ENCODE measurements at regions not wholly inside any gene's neighbourhood (a gene's known extent, or its start where the extent isn't known, plus 50 kb on each side); places are given as distances from the start of the nearest gene placed in this dataset.

DNA sequence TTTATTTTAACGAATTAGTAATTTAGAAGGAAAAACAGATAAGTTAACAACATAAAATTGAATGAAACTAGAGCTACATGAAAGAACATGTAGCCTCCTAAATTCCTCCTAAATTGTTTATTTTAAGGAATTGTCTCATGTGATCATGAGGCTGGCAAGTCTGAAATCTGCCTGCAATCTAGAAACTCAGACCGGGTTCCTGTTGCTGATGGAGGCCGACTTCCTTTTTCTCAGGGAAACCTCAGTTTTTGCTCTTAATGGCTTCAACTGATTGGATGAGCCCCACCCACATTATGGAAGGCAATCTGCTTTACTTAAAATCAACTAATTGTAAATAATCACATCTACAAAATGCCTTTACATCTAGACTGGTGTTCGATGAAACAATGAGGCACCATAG lies 205.0 kb upstream of the ADRA1D start:
- Histone ChIP-seq H3K4me1 (ENCODE audit: control insufficient read depth, insufficient read depth, low read length, unreplicated experiment) (no peaks in the 10 kb centered on the region), H3K79me2 (ENCODE audit: control insufficient read depth, insufficient read depth, low read length, unreplicated experiment) (no peaks in the 10 kb centered on the region), H3K4me3 (ENCODE audit: low read depth, low read length) (no peak overlapping the region), H3K36me3 (ENCODE audit: insufficient read depth, low read length) (no peaks in the 10 kb centered on the region), H2AFZ (ENCODE audit: low read length, unreplicated experiment) (no peak overlapping the region), H3K27ac (ENCODE audit: low read depth, low read length) (no peak overlapping the region), H3K27me3 (ENCODE audit: insufficient read depth, low read length) (no peaks in the 10 kb centered on the region)

DNA sequence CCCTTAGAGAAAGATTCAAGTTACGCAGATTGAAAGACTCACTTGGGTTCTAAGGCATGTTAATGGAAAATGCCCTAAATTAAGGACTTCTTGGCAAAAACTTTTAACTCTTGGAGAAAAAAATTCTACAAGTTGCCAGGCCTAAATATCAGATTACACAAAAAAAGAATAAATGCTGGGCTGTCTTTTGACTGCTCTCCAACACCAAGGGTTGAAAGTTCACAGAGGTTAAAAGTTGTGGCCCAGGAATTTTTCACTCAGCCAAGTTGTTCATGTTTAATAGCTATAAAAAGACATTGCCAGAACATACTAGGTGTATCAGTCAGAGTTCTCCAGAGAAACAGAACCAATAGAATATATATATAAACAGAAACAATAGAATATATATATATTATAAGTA lies 204.3 kb upstream of the ADRA1D start:
- H3K4me1 ChIP-seq (ENCODE audit: control insufficient read depth, insufficient read depth, low read length, unreplicated experiment) = no peaks in the 10 kb centered on the region
- no peaks in the 10 kb centered on the region for H3K36me3 ChIP-seq (ENCODE audit: insufficient read depth, low read length)
- no peak overlapping the region for H3K27ac ChIP-seq (ENCODE audit: low read depth, low read length)
- no peak overlapping the region for H2AFZ ChIP-seq (ENCODE audit: low read length, unreplicated experiment)
- no peak overlapping the region for H3K4me3 ChIP-seq (ENCODE audit: low read depth, low read length)
- no peaks in the 10 kb centered on the region for H3K79me2 ChIP-seq (ENCODE audit: control insufficient read depth, insufficient read depth, low read length, unreplicated experiment)
- no peaks in the 10 kb centered on the region for H3K27me3 ChIP-seq (ENCODE audit: insufficient read depth, low read length)

DNA sequence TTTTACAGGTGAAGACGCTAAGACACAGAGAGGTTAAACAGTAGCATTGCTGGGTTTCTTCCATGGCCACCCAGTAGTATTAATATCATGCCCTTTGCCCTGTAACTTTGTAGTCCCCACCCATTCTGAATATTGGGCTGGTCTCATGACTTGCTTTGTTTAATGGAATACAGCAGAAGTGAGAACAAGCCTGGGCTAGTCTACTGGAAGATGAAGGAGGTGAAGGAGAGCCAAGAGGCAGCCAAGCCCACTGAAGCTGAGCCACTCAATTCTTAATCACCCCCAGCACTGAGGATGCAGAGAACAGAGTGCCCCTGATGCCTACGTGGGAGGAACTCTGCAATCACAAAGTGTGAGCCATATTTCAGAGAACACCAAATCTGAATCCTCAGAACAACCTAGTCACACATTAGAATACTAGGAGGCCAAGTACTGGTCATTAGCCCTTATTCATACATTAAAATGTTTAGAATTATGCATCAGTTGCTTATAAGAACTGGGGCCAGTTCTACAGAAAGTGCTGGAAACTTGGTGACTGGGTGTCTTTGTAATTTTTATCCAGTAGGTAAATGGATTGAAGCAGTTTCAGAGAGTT lies 202.5 kb upstream of the ADRA1D start:
- no peak overlapping the region for H2AFZ ChIP-seq (ENCODE audit: low read length, unreplicated experiment)
- H3K36me3 ChIP-seq (ENCODE audit: insufficient read depth, low read length) = no peaks in the 10 kb centered on the region
- no peaks in the 10 kb centered on the region for H3K4me1 ChIP-seq (ENCODE audit: control insufficient read depth, insufficient read depth, low read length, unreplicated experiment)
- no peak overlapping the region for H3K27ac ChIP-seq (ENCODE audit: low read depth, low read length)
- H3K27me3 ChIP-seq (ENCODE audit: insufficient read depth, low read length) = no peaks in the 10 kb centered on the region
- H3K79me2 ChIP-seq (ENCODE audit: control insufficient read depth, insufficient read depth, low read length, unreplicated experiment) = no peaks in the 10 kb centered on the region
- H3K4me3 ChIP-seq (ENCODE audit: low read depth, low read length) = no peak overlapping the region

DNA sequence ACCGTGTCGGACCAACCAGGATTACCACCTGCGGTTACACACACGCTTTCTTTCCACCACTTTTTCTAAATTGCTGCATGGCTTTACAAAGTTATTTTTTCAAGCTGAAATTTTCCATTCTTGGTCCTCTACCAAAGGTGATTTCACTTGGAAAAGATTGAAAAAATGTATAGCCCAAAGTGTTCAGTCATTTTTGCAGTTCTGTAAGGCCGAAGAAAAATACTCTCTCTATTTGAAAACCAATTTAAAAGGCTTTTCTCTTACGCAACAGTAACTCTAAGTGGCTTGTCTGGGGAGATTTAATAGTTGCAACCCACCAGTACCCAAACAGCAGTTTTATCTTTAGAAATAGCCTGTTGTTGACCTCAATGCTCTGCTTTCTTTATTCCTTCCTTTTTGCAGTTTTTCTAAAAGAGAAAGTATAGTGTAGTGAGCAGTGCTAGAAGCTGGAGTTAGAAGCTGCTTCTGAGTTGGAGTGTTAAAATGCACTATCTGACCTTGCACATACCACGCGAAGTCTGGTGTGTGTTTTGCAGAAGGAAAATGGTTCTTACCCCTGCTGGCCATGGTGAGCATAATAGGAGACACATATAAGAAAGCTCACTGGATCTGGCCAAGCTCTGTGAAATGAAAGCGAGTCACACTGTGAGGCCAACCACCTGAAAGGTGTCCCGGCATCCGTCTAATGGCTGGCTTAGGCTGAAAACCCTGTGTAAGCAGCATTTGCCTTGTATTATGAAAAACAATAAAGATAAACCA lies 201.0 kb upstream of the ADRA1D start:
- Histone ChIP-seq H3K36me3 (ENCODE audit: insufficient read depth, low read length) (no peaks in the 10 kb centered on the region), H2AFZ (ENCODE audit: low read length, unreplicated experiment) (no peak overlapping the region), H3K27me3 (ENCODE audit: insufficient read depth, low read length) (no peaks in the 10 kb centered on the region), H3K4me1 (ENCODE audit: control insufficient read depth, insufficient read depth, low read length, unreplicated experiment) (no peaks in the 10 kb centered on the region), H3K27ac (ENCODE audit: low read depth, low read length) (no peak overlapping the region), H3K79me2 (ENCODE audit: control insufficient read depth, insufficient read depth, low read length, unreplicated experiment) (no peaks in the 10 kb centered on the region), H3K4me3 (ENCODE audit: low read depth, low read length) (no peak overlapping the region)

DNA sequence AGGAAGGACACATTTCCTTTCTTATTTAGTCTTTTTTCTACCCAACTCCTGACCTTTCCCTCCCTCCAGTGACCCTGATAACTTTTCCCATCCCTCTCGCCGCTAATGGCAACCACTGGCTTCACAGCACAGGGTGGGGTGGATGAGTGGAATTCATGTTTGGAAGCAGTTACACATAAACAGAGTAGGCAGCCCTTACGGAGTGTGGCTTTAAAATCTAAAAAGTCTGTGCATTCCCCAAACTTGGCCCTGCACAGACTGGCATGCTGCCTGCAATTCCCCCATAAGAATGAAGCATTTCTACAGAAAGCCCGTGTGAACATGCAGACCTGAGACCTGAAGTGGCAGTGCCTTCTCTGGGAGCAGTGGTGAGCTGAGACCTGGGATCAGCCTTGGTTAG lies 196.7 kb upstream of the ADRA1D start:
- Histone ChIP-seq H3K36me3 (ENCODE audit: insufficient read depth, low read length) (no peaks in the 10 kb centered on the region), H3K4me1 (ENCODE audit: control insufficient read depth, insufficient read depth, low read length, unreplicated experiment) (no peaks in the 10 kb centered on the region), H3K27me3 (ENCODE audit: insufficient read depth, low read length) (no peaks in the 10 kb centered on the region), H3K79me2 (ENCODE audit: control insufficient read depth, insufficient read depth, low read length, unreplicated experiment) (no peaks in the 10 kb centered on the region), H3K27ac (ENCODE audit: low read depth, low read length) (no peak overlapping the region), H3K4me3 (ENCODE audit: low read depth, low read length) (no peak overlapping the region), H2AFZ (ENCODE audit: low read length, unreplicated experiment) (no peak overlapping the region)

DNA sequence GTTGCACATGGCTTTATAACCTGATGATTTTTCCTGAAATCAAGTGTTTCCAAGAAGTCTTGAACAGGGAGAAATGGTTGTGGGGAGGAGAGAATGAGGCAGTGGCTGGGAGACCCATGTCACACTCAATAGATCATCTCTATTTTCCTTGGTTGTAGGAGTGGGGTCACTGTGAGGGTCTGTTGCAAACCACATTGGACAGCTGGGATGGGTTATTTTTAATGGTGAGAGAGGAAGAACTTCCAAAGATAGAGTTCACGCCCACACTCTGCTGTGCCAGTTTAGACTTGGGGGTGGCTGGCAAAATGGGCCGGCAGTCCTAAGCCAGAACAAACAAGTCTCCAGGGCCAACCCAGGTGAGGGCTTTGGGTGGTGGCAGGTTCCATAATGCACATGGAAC lies 196.2 kb upstream of the ADRA1D start:
- Histone ChIP-seq H3K4me1 (ENCODE audit: control insufficient read depth, insufficient read depth, low read length, unreplicated experiment) (no peaks in the 10 kb centered on the region), H2AFZ (ENCODE audit: low read length, unreplicated experiment) (no peak overlapping the region), H3K27me3 (ENCODE audit: insufficient read depth, low read length) (no peaks in the 10 kb centered on the region), H3K27ac (ENCODE audit: low read depth, low read length) (no peak overlapping the region), H3K36me3 (ENCODE audit: insufficient read depth, low read length) (no peaks in the 10 kb centered on the region), H3K4me3 (ENCODE audit: low read depth, low read length) (no peak overlapping the region), H3K79me2 (ENCODE audit: control insufficient read depth, insufficient read depth, low read length, unreplicated experiment) (no peaks in the 10 kb centered on the region)

DNA sequence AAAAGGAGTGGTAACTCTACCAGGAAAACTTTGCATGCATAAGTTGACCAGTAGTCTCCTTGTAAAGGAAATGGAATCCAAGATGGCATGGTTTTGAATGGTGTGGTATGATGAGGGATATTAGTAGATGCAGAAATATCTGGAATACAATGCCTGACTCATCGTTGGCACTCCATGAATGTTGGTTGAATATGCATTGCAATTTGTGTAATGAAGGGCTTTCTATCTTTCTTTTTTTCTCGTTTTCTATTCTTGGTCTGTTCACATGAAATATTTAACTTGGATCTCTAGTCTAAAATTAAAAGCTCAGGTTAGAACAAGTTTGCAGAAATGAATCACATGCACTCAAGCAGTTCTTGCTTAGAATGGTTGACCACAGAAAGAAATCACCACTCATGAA lies 195.3 kb upstream of the ADRA1D start:
- Histone ChIP-seq H3K27ac (ENCODE audit: low read depth, low read length) (no peak overlapping the region), H3K79me2 (ENCODE audit: control insufficient read depth, insufficient read depth, low read length, unreplicated experiment) (no peaks in the 10 kb centered on the region), H3K36me3 (ENCODE audit: insufficient read depth, low read length) (no peaks in the 10 kb centered on the region), H3K4me1 (ENCODE audit: control insufficient read depth, insufficient read depth, low read length, unreplicated experiment) (no peaks in the 10 kb centered on the region), H2AFZ (ENCODE audit: low read length, unreplicated experiment) (no peak overlapping the region), H3K27me3 (ENCODE audit: insufficient read depth, low read length) (no peaks in the 10 kb centered on the region), H3K4me3 (ENCODE audit: low read depth, low read length) (no peak overlapping the region)

DNA sequence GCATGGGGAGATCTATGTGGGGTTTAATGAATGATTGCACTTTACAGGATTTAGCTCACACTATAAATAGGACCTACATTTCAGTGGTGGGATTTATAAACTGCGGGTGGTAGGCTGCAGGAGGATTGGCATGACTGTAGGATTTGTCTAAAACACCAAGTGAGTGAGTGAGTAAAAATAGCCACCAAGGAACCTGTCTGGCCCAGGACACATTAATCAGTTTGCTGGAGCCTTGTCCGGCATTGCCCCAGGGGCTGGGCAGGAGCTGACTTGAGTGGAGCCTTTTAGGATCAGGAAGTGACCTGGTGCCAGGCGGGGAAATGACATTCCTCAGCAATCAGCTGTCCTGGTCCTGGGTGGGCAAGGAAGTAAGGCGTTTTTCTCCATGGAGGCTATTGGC lies 193.9 kb upstream of the ADRA1D start:
- H3K79me2 ChIP-seq (ENCODE audit: control insufficient read depth, insufficient read depth, low read length, unreplicated experiment) = no peaks in the 10 kb centered on the region
- H3K27ac ChIP-seq (ENCODE audit: low read depth, low read length) = no peak overlapping the region
- no peak overlapping the region for H3K4me3 ChIP-seq (ENCODE audit: low read depth, low read length)
- H3K27me3 ChIP-seq (ENCODE audit: insufficient read depth, low read length) = no peaks in the 10 kb centered on the region
- no peaks in the 10 kb centered on the region for H3K4me1 ChIP-seq (ENCODE audit: control insufficient read depth, insufficient read depth, low read length, unreplicated experiment)
- H2AFZ ChIP-seq (ENCODE audit: low read length, unreplicated experiment) = no peak overlapping the region
- H3K36me3 ChIP-seq (ENCODE audit: insufficient read depth, low read length) = no peaks in the 10 kb centered on the region

DNA sequence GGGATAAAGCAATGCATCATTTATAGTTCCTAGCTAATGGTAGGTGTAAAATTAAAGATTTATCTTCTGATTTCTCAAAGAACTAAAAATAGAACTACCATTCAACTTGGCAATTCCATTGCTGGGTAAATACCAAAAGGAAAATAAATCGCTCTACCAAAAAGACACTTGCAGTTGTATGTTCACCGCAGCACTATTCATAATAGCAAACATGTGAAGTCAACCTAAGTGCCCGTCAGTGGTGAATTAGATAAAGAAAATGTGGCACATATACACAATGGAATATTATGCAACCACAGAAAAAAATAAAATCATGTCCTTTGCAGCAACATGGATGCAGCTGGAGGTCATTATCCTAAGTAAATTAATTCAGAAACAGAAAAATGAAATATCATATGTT lies 192.8 kb upstream of the ADRA1D start:
- Histone ChIP-seq H3K27me3 (ENCODE audit: insufficient read depth, low read length) (no peaks in the 10 kb centered on the region), H3K27ac (ENCODE audit: low read depth, low read length) (no peak overlapping the region), H2AFZ (ENCODE audit: low read length, unreplicated experiment) (no peak overlapping the region), H3K4me3 (ENCODE audit: low read depth, low read length) (no peak overlapping the region), H3K36me3 (ENCODE audit: insufficient read depth, low read length) (no peaks in the 10 kb centered on the region), H3K4me1 (ENCODE audit: control insufficient read depth, insufficient read depth, low read length, unreplicated experiment) (no peaks in the 10 kb centered on the region), H3K79me2 (ENCODE audit: control insufficient read depth, insufficient read depth, low read length, unreplicated experiment) (no peaks in the 10 kb centered on the region)

DNA sequence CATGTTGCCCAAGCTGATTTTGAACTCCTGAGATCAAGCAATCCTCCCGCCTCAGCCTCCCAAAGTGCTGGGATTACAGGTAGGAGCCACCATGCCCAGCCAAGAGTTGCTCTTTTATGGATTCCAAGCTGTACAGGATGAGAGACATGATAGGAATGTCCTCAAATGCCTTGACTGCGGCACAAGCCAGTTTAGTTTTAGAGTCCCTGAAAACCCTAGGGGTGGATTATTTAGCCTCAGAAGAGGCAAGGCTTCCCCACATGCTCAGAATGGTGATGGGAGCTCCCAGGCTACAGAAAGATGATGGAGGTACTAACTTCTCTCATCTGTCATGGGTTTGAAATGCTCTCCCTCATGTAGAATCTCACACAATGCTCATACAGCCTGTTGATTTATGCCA lies 192.1 kb upstream of the ADRA1D start:
- Histone ChIP-seq H3K79me2 (ENCODE audit: control insufficient read depth, insufficient read depth, low read length, unreplicated experiment) (no peaks in the 10 kb centered on the region), H3K36me3 (ENCODE audit: insufficient read depth, low read length) (no peaks in the 10 kb centered on the region), H2AFZ (ENCODE audit: low read length, unreplicated experiment) (no peak overlapping the region), H3K27me3 (ENCODE audit: insufficient read depth, low read length) (no peaks in the 10 kb centered on the region), H3K4me3 (ENCODE audit: low read depth, low read length) (no peak overlapping the region), H3K27ac (ENCODE audit: low read depth, low read length) (no peak overlapping the region), H3K4me1 (ENCODE audit: control insufficient read depth, insufficient read depth, low read length, unreplicated experiment) (no peaks in the 10 kb centered on the region)

DNA sequence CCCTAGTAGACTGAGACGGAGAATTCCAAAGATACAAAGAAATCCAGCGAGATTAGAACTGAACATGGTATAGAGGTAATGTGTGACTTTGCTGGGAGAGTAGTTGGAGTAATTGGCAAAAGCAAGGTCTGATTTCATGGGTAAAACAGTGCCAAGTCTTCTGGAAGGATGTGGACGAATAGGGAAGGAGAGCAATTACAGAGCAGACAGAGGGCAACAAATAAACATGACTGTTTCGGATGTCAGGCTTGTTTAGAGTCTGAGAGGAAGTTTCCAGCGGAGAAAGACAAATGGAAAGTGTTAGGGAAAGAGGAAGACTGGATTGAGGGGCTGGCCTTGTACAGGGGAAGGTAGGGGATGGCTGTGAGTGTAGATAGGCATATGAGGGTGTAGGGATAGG lies 190.4 kb upstream of the ADRA1D start:
- H3K79me2 ChIP-seq (ENCODE audit: control insufficient read depth, insufficient read depth, low read length, unreplicated experiment) = no peaks in the 10 kb centered on the region
- no peaks in the 10 kb centered on the region for H3K36me3 ChIP-seq (ENCODE audit: insufficient read depth, low read length)
- H2AFZ ChIP-seq (ENCODE audit: low read length, unreplicated experiment) = no peak overlapping the region
- H3K27me3 ChIP-seq (ENCODE audit: insufficient read depth, low read length) = no peaks in the 10 kb centered on the region
- H3K4me1 ChIP-seq (ENCODE audit: control insufficient read depth, insufficient read depth, low read length, unreplicated experiment) = peaks cover 6% of the 10 kb centered on the region
- H3K4me3 ChIP-seq (ENCODE audit: low read depth, low read length) = no peak overlapping the region
- H3K27ac ChIP-seq (ENCODE audit: low read depth, low read length) = no peak overlapping the region

Measured in ACC112 (cell line).